CD14-positive monocyte (primary cell): ENCODE measurements at regions not wholly inside any gene's neighbourhood (a gene's known extent, or its start where the extent isn't known, plus 50 kb on each side); places are given as distances from the start of the nearest gene placed in this dataset.

Experiments used
- DNase-seq, 3 donors: peaks; one replicate each; pipeline ENCODE4 v3.0.0-alpha.2; 2011 to 2022
- H2AFZ ChIP-seq: 2 replicates; pipeline ENCODE4 v1.6.0; 2012; ENCODE audit warnings: mild to moderate bottlenecking, low read depth, low read length, inconsistent platforms; ENCODE audit not compliant: insufficient read depth, poor library complexity, severe bottlenecking
- H3K27ac ChIP-seq, 2 donors: 1 replicate in 1 of 2; 2 replicates in 1 of 2; pipeline ENCODE4 v1.5.1; 2012 to 2013; ENCODE audit warnings: low read length in 2 of 2, control low read depth in 1 of 2, inconsistent platforms in 1 of 2, low read depth in 1 of 2, mild to moderate bottlenecking in 1 of 2
- H3K27me3 ChIP-seq, 2 donors: one replicate each; pipeline versions ENCODE4 v1.6.0 to v1.6.1; 2011 to 2013; ENCODE audit warnings: low read length in 2 of 2; ENCODE audit not compliant: control insufficient read depth in 2 of 2, insufficient read depth in 2 of 2
- H3K36me3 ChIP-seq, 2 donors: replicated peaks in 1 of 2; 1 replicate in 1 of 2; 2 replicates in 1 of 2; pipeline versions ENCODE4 v1.5.1 to v1.6.1; 2012 to 2013; ENCODE audit warnings: low read length in 2 of 2, control low read depth in 1 of 2, inconsistent platforms in 1 of 2, mild to moderate bottlenecking in 1 of 2; ENCODE audit not compliant: insufficient read depth in 2 of 2, control insufficient read depth in 1 of 2
- H3K4me1 ChIP-seq, 2 donors: 1 replicate in 1 of 2; 2 replicates in 1 of 2; pipeline versions ENCODE4 v1.5.1 to v1.6.1; 2012 to 2013; ENCODE audit warnings: low read length in 2 of 2, control low read depth in 1 of 2, inconsistent platforms in 1 of 2, mild to moderate bottlenecking in 1 of 2, moderate library complexity in 1 of 2; ENCODE audit not compliant: insufficient read depth in 2 of 2, control insufficient read depth in 1 of 2
- H3K4me2 ChIP-seq: replicated peaks from 2 replicates; pipeline ENCODE3; 2012; ENCODE audit warnings: low read length, moderate library complexity, mild to moderate bottlenecking; ENCODE audit not compliant: poor library complexity, severe bottlenecking; ENCODE audit errors: extremely low read depth
- H3K4me3 ChIP-seq, 3 experiments: fragments of 200-600 bp in 1 of 3; sonication (generic) in 1 of 3; replicated peaks in 1 of 3; 1 replicate in 2 of 3; 2 replicates in 1 of 3; pipeline ENCODE4 v1.5.1; 2011 to 2013; ENCODE audit warnings: low read length in 3 of 3, mild to moderate bottlenecking in 3 of 3, control low read depth in 2 of 3, low read depth in 2 of 3, inconsistent platforms in 1 of 3, moderate library complexity in 1 of 3
- H3K79me2 ChIP-seq: 2 replicates; pipeline ENCODE4 v1.6.0; 2012; ENCODE audit warnings: mild to moderate bottlenecking, control low read depth, inconsistent platforms, low read length, moderate library complexity; ENCODE audit not compliant: insufficient read depth
- H3K9ac ChIP-seq: 2 replicates; pipeline ENCODE4 v1.6.0; 2017; ENCODE audit warnings: low read length, mild to moderate bottlenecking; ENCODE audit not compliant: insufficient read depth, poor library complexity, severe bottlenecking
- H3K9me3 ChIP-seq, 2 donors: replicated peaks in 1 of 2; 1 replicate in 1 of 2; 2 replicates in 1 of 2; pipeline versions ENCODE4 v1.5.1 to v1.6.1; 2012 to 2013; ENCODE audit warnings: low read length in 2 of 2, control low read depth in 1 of 2; ENCODE audit not compliant: control insufficient read depth in 1 of 2, insufficient read depth in 1 of 2
- H4K20me1 ChIP-seq: 2 replicates; pipeline ENCODE4 v1.6.0; 2012; ENCODE audit warnings: mild to moderate bottlenecking, low read length, control low read depth, moderate library complexity; ENCODE audit not compliant: insufficient read depth
- H3K27ac Mint-ChIP-seq, 7 donors: one replicate each; pipeline ENCODE4 v1.8.0; 2020; ENCODE audit warnings: mild to moderate bottlenecking in 7 of 7, mixed read lengths in 7 of 7, moderate library complexity in 6 of 7, inconsistent platforms in 2 of 7
- H3K27me3 Mint-ChIP-seq, 3 donors: one replicate each; pipeline ENCODE4 v1.8.0; 2021 to 2022; ENCODE audit warnings: low read depth in 3 of 3, mild to moderate bottlenecking in 3 of 3, mixed read lengths in 3 of 3, moderate library complexity in 3 of 3, inconsistent platforms in 1 of 3
- H3K36me3 Mint-ChIP-seq, 2 donors: one replicate each; pipeline ENCODE4 v1.8.0; 2020; ENCODE audit warnings: mixed read lengths in 2 of 2, inconsistent platforms in 1 of 2, mild to moderate bottlenecking in 1 of 2
- H3K4me1 Mint-ChIP-seq: one replicate; pipeline ENCODE4 v1.8.0; 2020; ENCODE audit warnings: mild to moderate bottlenecking, mixed read lengths
- H3K4me3 Mint-ChIP-seq, 2 donors: one replicate each; pipeline ENCODE4 v1.8.0; 2020; ENCODE audit warnings: mild to moderate bottlenecking in 2 of 2, mixed read lengths in 2 of 2, moderate library complexity in 1 of 2
- H3K9me3 Mint-ChIP-seq, 7 donors: one replicate each; pipeline ENCODE4 v1.8.0; 2020 to 2022; ENCODE audit warnings: mixed read lengths in 7 of 7, mild to moderate bottlenecking in 6 of 7, moderate library complexity in 6 of 7, inconsistent platforms in 2 of 7
- WGBS: methylation state at CpG from one replicate; pipeline ENCODE4 v1.1.5; 2013; ENCODE audit warnings: missing lambda C conversion rate; ENCODE audit not compliant: insufficient coverage; 5-methylcytosine and 5-hydroxymethylcytosine counted together
- intact Hi-C, 2 donors: fragments of 100-400 bp; cut with micrococcal nuclease; formaldehyde crosslinking; loops; one replicate each; pipeline versions ENCODE4 v1.15.0 to v1.15.1; 2023
- TF ChIP-seq, protein P1 (sequence below): fragments of 200-600 bp; IDR thresholded peaks from one replicate; pipeline ENCODE4 v1.8.0; 2022; ENCODE audit warnings: antibody characterized with exemption, mild to moderate bottlenecking

- Histone ChIP-seq H3K9ac (no peak overlapping the region), H3K9me3 (no peaks in the 10 kb centered on the region), H3K4me1 (no peaks in the 10 kb centered on the region), H3K36me3 (no peaks in the 10 kb centered on the region), H3K27me3 (no peaks in the 10 kb centered on the region), H3K4me3 (no peak overlapping the region), H4K20me1 (no peaks in the 10 kb centered on the region), H3K27ac (no peak overlapping the region), H3K79me2 (no peaks in the 10 kb centered on the region), H2AFZ (no peak overlapping the region), H3K4me2 (no peak overlapping the region)
- no peaks in the 10 kb centered on the region for H3K9me3 Mint-ChIP-seq
- H3K27me3 Mint-ChIP-seq = peaks cover 0 to 7% (median 2%) of the 10 kb centered on the region in 3 donors
- WGBS = 97% methylated on average over 6 of the region's 10 CpGs
- H3K4me1 Mint-ChIP-seq = peaks cover 1% of the 10 kb centered on the region
- H3K36me3 Mint-ChIP-seq = no peaks in the 10 kb centered on the region
- H3K27ac Mint-ChIP-seq = no peak overlapping the region
- TF ChIP-seq, protein P1, sequence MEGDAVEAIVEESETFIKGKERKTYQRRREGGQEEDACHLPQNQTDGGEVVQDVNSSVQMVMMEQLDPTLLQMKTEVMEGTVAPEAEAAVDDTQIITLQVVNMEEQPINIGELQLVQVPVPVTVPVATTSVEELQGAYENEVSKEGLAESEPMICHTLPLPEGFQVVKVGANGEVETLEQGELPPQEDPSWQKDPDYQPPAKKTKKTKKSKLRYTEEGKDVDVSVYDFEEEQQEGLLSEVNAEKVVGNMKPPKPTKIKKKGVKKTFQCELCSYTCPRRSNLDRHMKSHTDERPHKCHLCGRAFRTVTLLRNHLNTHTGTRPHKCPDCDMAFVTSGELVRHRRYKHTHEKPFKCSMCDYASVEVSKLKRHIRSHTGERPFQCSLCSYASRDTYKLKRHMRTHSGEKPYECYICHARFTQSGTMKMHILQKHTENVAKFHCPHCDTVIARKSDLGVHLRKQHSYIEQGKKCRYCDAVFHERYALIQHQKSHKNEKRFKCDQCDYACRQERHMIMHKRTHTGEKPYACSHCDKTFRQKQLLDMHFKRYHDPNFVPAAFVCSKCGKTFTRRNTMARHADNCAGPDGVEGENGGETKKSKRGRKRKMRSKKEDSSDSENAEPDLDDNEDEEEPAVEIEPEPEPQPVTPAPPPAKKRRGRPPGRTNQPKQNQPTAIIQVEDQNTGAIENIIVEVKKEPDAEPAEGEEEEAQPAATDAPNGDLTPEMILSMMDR = no peak
- H3K4me3 Mint-ChIP-seq = no peak overlapping the region
- no peak for DNase-seq
- intact Hi-C loops = no loop called here
These were observed 74.4 kb upstream of the PMEPA1 start for GRCh38 chr20:57783956-57784837.

GRCh38 chr20:57783196-57783595 lies 73.4 kb upstream of the PMEPA1 start:
- no peak overlapping the region for H3K4me3 Mint-ChIP-seq
- no peak for DNase-seq
- Histone ChIP-seq H3K9me3 (no peaks in the 10 kb centered on the region), H3K4me2 (no peak overlapping the region), H3K4me1 (no peaks in the 10 kb centered on the region), H3K79me2 (no peaks in the 10 kb centered on the region), H2AFZ (no peak overlapping the region), H3K27me3 (no peaks in the 10 kb centered on the region), H3K36me3 (no peaks in the 10 kb centered on the region), H4K20me1 (no peaks in the 10 kb centered on the region), H3K4me3 (no peak overlapping the region), H3K9ac (no peak overlapping the region), H3K27ac (no peak overlapping the region)
- H3K27me3 Mint-ChIP-seq = peaks cover 0 to 7% (median 4%) of the 10 kb centered on the region in 3 donors
- no peak overlapping the region for H3K27ac Mint-ChIP-seq
- WGBS = 100% methylated on average over 2 of the region's 4 CpGs
- no peaks in the 10 kb centered on the region for H3K4me1 Mint-ChIP-seq
- intact Hi-C loops = no loop called here
- no peaks in the 10 kb centered on the region for H3K9me3 Mint-ChIP-seq
- TF ChIP-seq, protein P1 = no peak
- no peaks in the 10 kb centered on the region for H3K36me3 Mint-ChIP-seq
